ENCODE measurements at regions not wholly inside any gene's neighbourhood (a gene's known extent, or its start where the extent isn't known, plus 50 kb on each side); places are given as distances from the start of the nearest gene placed in this dataset.
"Not testable (repeated sequence)": the region's sequence is repeated elsewhere in the genome, so short reads cannot be mapped to it uniquely, and the experiment has no call there.

- DNase-seq: not testable (repeated sequence)
Observed at GRCh38 chr4:160125576-160126287, 1022.9 kb downstream of the RAPGEF2 start.

DNA sequence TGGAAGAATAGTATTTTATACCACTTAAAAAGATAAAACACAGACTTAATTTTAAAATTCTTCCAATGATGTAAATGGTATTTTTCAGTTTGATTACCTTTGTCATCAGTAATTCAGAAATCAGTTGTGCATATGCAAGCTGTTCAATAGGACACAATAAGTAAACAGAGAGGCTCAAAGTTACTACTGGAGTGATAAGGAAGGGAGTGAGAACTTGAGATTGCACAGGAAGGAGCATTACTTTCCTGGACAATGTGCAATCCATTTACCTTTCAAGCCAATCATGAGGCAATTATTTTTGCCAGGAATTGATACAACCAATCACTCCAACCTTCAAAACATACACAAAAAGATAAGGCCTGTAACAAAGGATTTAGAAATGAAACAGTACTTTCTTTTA, 1024.3 kb downstream of the RAPGEF2 start:
- no peak for DNase-seq

- no peak for DNase-seq
Observed at GRCh38 chr4:160129439-160129838, 1026.6 kb downstream of the RAPGEF2 start.

- no peak for DNase-seq
Observed at GRCh38 chr4:160136021-160136420, 1033.1 kb downstream of the RAPGEF2 start.

DNA sequence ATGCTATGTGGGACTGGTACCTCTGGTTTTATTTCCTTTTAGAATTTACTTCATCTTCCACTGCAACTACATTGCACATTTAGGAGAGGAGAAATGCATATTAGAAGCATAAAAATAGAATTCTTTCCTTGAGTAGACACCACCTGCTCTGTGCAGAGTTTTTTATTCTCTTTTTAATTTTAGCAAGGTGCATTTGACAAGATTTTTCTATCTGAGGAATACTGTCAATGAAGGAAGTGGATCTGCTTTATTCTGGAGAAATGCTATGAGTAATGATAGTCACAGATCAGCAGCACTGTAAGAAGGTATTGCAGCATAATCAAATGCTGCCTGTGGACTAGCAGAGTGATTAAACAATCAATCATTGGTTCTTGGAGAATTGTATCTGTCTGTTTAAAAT, 1038.3 kb downstream of the RAPGEF2 start:
- DNase-seq: no peak

DNA sequence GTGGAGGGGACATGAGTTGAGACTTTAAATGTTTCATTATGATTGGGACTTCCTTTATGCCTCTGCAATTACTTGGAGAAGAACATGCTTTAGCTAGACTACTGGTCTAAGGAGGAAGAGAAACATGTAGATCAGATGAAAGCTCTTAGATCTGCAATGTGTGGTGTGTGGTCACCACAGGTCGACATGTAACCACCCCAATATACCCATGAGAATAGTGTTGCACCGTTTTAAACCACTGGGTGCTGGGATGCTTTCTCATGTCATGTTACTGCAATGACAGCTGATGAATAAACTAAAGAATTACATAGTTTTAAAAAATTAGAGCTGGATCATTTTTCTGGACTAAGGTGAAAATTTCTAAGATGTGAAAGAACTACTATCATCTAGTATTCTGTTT, 1039.7 kb downstream of the RAPGEF2 start:
- no peak for DNase-seq

GRCh38 chr4:160143574-160143973, 1040.7 kb downstream of the RAPGEF2 start:
- DNase-seq: no peak

- no peak for DNase-seq
Observed at GRCh38 chr4:160159457-160159856, 1056.6 kb downstream of the RAPGEF2 start.

- no peak for DNase-seq
Observed at GRCh38 chr4:160161026-160161425, 1058.1 kb downstream of the RAPGEF2 start.

DNA sequence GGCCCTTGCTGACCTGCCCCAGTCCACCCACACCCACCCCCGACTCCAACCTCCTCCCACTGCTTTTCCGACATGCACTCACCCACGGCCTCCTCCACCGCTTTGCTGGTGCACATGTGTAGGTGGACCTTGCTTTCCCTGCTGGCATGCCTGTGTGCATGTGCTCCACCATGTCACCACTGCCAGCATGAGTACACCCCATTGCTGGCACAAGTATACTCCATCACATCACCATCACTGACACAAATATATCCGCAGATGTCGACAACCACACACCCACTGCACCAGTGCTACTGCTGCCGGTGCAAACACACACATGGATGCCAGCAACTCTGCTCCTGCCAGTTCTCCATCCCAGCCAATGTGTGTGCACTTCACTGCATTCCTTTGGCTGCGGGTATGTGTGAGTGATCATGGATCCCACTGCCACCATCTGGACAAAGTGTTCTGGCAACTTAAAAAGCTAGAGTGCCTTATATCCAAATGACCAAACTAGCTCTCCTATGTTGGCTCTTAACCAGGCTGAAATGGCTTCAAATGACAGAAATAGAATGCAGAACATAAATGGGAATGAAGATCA, 1072.3 kb downstream of the RAPGEF2 start:
- DNase-seq: no peak

GRCh38 chr4:160180211-160180610, 1077.3 kb downstream of the RAPGEF2 start:
- no peak for DNase-seq

DNA sequence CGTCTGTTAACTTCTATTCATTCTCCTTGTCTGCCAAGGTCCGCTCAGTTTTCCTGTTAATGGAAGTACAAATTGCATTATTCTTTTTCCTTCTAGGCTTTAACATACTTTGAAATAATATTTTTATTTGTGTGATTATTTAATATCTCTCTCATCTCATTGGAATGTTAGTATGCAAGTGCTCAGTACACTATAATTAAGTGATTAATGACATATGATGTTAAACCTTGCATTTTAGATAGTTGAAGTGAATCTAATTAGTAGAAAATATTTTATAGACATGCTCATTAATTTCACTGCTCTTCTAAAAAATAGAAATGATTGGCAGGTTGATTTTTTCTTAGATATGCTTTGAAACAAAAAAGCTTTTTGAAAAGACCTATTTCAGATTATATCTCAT, 1079.8 kb downstream of the RAPGEF2 start:
- no peak for DNase-seq

DNA sequence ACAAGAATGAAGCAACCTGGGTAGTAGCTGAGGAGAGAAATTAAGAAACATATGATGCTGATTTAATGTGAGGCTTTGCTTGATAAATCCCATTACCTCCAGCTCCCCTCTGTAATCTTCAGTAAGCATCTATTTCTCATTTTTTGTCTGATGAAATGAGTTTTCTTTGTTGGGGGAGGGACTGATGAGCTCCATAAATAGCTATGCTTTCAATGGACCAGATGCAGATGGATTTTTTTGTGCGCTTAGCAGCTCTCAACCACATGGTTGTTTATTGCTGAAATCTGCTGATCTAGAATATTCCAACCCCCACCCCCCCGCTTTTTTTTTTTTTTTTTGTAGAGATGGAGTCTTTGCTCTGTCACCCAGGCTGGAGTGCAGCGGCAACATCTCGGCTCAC, 1082.0 kb downstream of the RAPGEF2 start:
- DNase-seq: no peak

- no peak for DNase-seq
Observed at GRCh38 chr4:160193787-160194186, 1090.9 kb downstream of the RAPGEF2 start.

DNA sequence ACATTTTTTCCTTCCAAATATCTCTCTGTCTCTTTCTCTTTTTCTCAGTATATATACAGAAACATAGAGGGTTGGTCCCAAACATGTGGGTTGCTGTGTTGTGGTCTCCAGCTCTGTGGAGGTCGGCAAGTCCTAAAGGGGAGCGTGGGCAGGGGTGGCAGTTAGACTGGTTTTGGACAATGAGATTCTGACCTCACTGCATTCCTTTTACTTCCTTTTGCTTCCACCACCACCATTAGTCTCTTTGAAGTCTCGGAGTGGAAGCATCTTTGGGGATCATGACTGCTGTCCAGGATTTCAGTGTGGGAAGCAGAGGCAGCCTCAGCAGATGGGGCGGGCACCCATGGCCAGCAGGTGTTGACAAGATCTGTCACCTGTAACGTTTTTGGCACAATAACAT, 1091.8 kb downstream of the RAPGEF2 start:
- no peak for DNase-seq

GRCh38 chr4:160202802-160203201, 1099.9 kb downstream of the RAPGEF2 start:
- no peak for DNase-seq

DNA sequence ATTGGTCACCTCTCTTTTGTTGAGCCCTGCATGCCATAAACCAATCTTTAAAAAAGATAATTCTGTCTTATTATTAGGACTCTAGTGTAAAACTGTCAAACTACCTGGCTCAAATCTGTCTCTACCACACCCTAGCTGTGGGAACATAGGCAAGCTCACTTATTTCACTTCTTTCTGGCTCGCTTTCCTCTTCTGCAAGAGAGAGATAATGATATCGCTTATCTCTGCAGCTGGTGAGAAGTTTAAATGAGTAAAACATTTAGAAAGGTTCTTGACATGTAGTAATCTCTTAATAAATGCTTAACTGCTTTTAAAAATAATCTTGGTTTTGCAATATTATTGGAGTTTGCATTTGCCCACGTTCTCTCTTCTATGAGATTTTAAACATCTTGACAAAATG, 1109.2 kb downstream of the RAPGEF2 start:
- DNase-seq: no peak

DNA sequence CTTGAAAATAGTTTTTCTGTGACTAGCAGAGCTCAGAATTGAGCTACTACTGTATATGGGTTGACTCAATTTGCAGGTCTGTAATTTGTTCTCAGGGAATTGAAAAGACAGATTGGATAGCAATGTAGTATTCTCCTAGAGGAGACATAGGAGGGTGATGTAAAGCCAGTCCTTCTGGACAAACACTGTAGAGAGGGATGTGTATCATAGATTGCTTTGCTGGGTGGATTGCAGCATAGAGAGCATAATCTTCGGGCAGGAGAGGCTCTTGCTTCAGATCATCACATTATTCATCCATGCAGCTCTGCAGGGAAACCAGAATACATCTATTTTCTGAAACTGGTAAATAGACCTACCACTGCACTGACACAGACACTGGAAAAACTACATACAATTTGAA, 1110.5 kb downstream of the RAPGEF2 start:
- no peak for DNase-seq

- no peak for DNase-seq
Observed at GRCh38 chr4:160217352-160217751, 1114.5 kb downstream of the RAPGEF2 start.

DNA sequence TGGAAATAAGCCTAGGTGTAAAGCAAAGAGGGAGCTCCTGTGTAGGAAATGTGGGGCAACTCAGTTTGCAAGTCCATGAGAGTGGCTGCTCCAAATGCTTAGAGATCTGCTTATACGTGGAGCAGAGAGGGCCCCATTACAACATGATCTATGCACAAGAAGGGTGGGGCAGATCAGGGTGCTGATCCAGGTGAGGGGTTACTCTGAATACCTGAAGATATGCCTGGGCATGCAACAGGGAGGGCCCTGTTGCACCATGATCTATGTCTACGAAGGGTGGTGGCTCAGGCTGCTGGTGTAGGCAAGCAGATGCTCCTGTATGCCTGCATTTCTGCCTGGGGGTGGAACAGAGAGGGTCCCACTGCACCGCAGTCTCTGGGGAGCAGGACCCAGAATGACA, 1121.2 kb downstream of the RAPGEF2 start:
- no peak for DNase-seq

DNA sequence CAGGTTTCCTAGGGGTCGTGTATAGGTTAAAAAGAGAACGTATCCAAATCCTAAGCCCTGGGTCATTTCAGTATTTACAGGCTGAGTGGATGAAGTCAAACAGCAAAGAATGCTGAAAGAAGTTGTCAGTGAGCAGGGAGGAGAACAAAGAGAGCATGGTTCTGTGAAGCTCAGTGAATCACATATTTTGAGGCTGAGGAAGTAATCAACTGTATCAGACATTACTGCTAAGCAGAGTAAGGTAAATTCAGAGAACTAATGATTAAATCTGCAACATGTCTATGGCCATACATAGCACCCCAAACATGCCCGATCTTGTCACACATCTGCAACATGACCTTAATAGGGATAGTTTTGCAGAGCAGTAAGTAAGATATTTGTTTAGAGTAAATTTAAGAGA, 1130.3 kb downstream of the RAPGEF2 start:
- DNase-seq: no peak

GRCh38 chr4:160235285-160235684, 1132.4 kb downstream of the RAPGEF2 start:
- DNase-seq: no peak

GRCh38 chr4:160235771-160236170, 1132.9 kb downstream of the RAPGEF2 start:
- peak in 1 of 2 experiments; percentile 65 for DNase-seq

- DNase-seq: no peak
Observed at GRCh38 chr4:160238790-160239189, 1135.9 kb downstream of the RAPGEF2 start.

DNA sequence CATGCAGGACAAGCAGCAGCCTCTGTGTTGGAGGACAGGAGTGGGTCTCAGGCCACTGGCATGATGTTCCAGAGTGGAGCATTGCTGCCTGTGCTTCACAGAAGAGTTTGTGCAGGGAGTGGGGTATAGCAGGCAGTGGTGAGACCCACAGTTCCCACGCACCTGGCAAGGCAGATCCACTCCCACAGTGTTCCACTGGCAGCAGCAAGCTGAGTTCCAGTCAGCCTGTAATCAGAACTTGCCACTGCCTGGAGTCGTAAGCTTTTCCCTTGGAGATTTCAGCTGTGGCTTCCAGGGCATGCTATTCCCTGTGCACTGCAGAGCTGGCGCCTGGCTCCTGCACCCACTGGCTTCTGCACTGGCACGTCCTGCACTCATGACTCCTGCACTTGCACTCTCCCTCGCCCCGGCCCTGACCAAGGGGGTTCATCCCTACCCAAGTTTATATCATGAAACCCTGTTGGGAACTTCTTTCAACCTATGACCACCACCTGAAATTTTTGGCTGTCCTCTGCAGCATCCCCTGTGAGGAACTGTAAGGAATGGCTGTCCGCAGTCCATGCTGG, 1144.3 kb downstream of the RAPGEF2 start:
- no peak for DNase-seq

Measured in cerebellar nuclear complex (tissue), 1 donor.